ENCODE measurements at regions not wholly inside any gene's neighbourhood (a gene's known extent, or its start where the extent isn't known, plus 50 kb on each side); places are given as distances from the start of the nearest gene placed in this dataset.

DNA sequence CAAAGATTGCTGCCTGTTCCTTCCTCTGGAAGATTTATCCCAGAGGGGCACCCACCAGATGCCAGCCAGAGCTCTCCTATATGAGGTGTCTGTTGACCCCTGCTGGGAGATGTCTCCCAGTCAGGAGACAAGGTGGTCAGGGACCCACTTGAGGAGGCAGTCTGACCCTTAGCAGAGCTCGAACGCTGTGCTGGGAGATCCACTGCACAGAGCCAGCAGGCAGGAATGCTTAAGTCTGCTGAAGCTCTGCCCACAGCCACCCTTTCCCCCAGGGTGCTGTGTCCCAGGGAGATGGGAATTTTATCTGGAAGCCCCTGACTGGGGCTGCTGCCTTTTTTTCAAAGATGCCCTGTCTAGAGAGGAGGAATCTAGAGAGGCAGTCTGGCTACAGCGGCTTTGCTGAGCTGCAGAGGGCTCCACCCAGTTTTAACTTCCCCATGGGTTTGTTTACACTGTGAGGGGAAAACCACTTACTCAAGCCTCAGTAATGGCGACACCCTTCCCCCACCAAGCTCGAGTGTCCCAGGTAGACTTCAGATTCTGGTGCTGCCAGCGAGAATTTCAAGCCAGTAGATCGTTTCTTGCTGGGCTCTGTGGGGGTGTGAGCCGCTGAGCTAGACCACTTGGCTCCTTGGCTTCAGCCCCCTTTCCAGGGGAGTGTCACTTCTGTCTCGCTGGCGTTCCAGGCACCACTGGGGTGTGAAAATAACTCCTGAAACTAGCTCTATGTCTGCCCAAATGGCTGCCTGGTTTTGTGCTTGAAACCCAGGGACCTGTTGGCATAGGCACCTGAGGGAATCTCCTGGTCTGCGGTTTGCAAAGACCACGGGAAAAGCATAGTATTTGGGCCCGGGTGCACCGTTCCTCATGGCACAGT, 51.1 kb upstream of the PDC start:
- no peak for TF ChIP-seq ETV6 (CRISPR knock-in tag; IDR thresholded peaks at IDR 0.05)
- TF ChIP-seq, protein P1, sequence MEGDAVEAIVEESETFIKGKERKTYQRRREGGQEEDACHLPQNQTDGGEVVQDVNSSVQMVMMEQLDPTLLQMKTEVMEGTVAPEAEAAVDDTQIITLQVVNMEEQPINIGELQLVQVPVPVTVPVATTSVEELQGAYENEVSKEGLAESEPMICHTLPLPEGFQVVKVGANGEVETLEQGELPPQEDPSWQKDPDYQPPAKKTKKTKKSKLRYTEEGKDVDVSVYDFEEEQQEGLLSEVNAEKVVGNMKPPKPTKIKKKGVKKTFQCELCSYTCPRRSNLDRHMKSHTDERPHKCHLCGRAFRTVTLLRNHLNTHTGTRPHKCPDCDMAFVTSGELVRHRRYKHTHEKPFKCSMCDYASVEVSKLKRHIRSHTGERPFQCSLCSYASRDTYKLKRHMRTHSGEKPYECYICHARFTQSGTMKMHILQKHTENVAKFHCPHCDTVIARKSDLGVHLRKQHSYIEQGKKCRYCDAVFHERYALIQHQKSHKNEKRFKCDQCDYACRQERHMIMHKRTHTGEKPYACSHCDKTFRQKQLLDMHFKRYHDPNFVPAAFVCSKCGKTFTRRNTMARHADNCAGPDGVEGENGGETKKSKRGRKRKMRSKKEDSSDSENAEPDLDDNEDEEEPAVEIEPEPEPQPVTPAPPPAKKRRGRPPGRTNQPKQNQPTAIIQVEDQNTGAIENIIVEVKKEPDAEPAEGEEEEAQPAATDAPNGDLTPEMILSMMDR (IDR thresholded peaks at IDR 0.05) = no peak
- no peak for TF ChIP-seq ZNF232 (CRISPR knock-in tag; IDR thresholded peaks at IDR 0.05)
- TF ChIP-seq, protein P2, sequence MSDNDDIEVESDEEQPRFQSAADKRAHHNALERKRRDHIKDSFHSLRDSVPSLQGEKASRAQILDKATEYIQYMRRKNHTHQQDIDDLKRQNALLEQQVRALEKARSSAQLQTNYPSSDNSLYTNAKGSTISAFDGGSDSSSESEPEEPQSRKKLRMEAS (CRISPR knock-in tag; IDR thresholded peaks at IDR 0.05) = no peak
- TF ChIP-seq, protein P3, sequence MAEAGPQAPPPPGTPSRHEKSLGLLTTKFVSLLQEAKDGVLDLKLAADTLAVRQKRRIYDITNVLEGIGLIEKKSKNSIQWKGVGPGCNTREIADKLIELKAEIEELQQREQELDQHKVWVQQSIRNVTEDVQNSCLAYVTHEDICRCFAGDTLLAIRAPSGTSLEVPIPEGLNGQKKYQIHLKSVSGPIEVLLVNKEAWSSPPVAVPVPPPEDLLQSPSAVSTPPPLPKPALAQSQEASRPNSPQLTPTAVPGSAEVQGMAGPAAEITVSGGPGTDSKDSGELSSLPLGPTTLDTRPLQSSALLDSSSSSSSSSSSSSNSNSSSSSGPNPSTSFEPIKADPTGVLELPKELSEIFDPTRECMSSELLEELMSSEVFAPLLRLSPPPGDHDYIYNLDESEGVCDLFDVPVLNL (CRISPR knock-in tag; IDR thresholded peaks at IDR 0.05; ENCODE audit: borderline replicate concordance, low read depth) = no peak
- TF ChIP-seq, protein P4, sequence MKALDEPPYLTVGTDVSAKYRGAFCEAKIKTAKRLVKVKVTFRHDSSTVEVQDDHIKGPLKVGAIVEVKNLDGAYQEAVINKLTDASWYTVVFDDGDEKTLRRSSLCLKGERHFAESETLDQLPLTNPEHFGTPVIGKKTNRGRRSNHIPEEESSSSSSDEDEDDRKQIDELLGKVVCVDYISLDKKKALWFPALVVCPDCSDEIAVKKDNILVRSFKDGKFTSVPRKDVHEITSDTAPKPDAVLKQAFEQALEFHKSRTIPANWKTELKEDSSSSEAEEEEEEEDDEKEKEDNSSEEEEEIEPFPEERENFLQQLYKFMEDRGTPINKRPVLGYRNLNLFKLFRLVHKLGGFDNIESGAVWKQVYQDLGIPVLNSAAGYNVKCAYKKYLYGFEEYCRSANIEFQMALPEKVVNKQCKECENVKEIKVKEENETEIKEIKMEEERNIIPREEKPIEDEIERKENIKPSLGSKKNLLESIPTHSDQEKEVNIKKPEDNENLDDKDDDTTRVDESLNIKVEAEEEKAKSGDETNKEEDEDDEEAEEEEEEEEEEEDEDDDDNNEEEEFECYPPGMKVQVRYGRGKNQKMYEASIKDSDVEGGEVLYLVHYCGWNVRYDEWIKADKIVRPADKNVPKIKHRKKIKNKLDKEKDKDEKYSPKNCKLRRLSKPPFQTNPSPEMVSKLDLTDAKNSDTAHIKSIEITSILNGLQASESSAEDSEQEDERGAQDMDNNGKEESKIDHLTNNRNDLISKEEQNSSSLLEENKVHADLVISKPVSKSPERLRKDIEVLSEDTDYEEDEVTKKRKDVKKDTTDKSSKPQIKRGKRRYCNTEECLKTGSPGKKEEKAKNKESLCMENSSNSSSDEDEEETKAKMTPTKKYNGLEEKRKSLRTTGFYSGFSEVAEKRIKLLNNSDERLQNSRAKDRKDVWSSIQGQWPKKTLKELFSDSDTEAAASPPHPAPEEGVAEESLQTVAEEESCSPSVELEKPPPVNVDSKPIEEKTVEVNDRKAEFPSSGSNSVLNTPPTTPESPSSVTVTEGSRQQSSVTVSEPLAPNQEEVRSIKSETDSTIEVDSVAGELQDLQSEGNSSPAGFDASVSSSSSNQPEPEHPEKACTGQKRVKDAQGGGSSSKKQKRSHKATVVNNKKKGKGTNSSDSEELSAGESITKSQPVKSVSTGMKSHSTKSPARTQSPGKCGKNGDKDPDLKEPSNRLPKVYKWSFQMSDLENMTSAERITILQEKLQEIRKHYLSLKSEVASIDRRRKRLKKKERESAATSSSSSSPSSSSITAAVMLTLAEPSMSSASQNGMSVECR (CRISPR knock-in tag; IDR thresholded peaks at IDR 0.05; ENCODE audit: borderline replicate concordance) = no peak
- TF ChIP-seq, protein P5, sequence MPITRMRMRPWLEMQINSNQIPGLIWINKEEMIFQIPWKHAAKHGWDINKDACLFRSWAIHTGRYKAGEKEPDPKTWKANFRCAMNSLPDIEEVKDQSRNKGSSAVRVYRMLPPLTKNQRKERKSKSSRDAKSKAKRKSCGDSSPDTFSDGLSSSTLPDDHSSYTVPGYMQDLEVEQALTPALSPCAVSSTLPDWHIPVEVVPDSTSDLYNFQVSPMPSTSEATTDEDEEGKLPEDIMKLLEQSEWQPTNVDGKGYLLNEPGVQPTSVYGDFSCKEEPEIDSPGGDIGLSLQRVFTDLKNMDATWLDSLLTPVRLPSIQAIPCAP (CRISPR knock-in tag; IDR thresholded peaks at IDR 0.05) = no peak
- no peak for TF ChIP-seq NR2C2 (CRISPR knock-in tag; IDR thresholded peaks at IDR 0.05)
- TF ChIP-seq FOXK1 (CRISPR knock-in tag; IDR thresholded peaks at IDR 0.05) = no peak
- TF ChIP-seq, protein P6, sequence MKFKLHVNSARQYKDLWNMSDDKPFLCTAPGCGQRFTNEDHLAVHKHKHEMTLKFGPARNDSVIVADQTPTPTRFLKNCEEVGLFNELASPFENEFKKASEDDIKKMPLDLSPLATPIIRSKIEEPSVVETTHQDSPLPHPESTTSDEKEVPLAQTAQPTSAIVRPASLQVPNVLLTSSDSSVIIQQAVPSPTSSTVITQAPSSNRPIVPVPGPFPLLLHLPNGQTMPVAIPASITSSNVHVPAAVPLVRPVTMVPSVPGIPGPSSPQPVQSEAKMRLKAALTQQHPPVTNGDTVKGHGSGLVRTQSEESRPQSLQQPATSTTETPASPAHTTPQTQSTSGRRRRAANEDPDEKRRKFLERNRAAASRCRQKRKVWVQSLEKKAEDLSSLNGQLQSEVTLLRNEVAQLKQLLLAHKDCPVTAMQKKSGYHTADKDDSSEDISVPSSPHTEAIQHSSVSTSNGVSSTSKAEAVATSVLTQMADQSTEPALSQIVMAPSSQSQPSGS (CRISPR knock-in tag; IDR thresholded peaks at IDR 0.05; ENCODE audit: borderline replicate concordance, low read depth) = no peak
- no peak for TF ChIP-seq ZNF423 (CRISPR knock-in tag; IDR thresholded peaks at IDR 0.05)
- TF ChIP-seq NR1H2 (CRISPR knock-in tag; IDR thresholded peaks at IDR 0.05) = no peak
